ENCODE measurements at regions not wholly inside any gene's neighbourhood (a gene's known extent, or its start where the extent isn't known, plus 50 kb on each side); places are given as distances from the start of the nearest gene placed in this dataset.

DNA sequence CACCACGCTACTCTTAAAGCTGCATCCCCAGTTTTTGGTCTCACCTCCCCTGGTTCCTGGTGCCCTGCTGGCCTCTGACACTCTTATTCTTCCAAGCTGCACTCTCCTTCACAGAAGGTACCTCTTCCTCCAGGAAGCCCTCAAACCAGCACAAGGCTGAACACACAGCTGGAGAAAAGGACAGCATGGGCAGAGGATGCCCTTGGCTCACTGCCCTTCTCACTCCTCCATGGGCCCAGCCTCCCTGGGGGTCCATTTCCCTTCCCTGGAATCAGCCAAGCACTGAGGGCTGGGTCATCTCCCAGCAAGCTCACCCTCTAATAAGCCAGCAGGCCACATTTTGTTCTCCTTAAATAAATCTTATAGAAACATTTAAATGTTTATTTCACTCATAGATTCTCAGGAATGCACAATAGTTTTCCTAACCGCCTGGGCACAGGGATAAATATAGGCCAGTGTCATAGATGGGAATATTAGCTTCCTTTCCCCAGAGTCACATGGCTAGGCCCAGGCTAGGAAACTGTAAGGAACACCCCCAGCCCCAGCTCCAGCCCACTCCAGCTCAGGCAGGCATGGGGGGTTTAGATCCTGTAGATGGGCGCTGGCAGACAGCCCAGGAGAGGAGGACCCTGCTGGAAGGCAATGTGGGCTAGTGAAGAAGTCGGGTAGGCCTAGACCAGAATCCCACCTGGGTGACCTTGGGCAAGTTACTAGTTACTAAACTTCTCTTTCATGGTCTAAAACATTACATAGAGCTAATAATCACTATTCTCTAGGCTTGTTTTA, 51.5 kb downstream of the IRAG1 start:
- FAIRE-seq: peak; percentile 80
- TF ChIP-seq POLR2AphosphoS5 (IDR thresholded peaks at IDR 0.05; ENCODE audit: low read depth, low read length) (no peak), TAF1 (IDR thresholded peaks at IDR 0.05; ENCODE audit: low read depth, low read length) (no peak), PAX5 (IDR thresholded peaks at IDR 0.05; ENCODE audit: insufficient read depth, low read length, severe bottlenecking) (no peak)

DNA sequence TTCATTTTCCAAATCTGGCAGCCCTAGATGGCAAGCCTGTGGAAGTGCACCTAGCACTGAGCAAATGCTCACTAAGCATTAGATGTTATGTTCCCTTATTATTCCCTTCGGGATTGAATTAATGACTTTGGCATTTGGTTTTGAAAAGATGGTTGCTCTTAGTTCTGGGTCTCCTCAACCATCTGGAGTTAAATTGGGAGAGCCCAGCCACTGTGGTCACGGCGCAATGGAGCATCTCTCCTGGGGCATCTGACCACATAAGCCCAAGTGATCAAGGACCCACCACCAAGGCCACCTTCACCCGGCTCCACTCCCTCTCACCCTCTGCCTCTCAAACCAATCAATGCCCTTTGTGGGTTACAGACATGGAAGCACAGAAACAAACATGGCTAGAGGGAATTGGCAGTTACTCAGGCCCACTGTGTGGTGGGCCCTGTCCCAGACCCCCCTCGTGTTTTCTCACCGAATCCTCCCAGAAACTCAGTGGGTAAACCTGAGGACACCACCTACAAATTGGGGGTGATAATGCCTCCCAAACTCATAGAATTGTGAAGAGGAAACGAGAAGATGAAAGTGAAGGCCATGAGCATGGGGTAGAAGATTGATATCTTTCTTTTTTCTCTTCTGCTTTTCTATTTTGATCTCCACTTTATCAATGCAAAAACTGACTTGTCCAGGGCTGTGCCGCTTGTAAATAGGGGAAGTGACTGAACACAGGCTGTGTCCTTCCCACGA, 52.2 kb downstream of the IRAG1 start:
- TF ChIP-seq POLR2A (IDR thresholded peaks at IDR 0.05; ENCODE audit: low read depth, low read length) (no peak), SPI1 (IDR thresholded peaks at IDR 0.05; ENCODE audit: low read depth, low read length) (peak; percentile 96)
- FAIRE-seq (peak; percentile 28), DNase-seq (ENCODE audit: insufficient read length, low spot score) (peak; percentile 48)

More for the DNA sequence above, 51.5 kb downstream of the IRAG1 start:
- DNase-seq (ENCODE audit: insufficient read length, low spot score): no peak

DNA sequence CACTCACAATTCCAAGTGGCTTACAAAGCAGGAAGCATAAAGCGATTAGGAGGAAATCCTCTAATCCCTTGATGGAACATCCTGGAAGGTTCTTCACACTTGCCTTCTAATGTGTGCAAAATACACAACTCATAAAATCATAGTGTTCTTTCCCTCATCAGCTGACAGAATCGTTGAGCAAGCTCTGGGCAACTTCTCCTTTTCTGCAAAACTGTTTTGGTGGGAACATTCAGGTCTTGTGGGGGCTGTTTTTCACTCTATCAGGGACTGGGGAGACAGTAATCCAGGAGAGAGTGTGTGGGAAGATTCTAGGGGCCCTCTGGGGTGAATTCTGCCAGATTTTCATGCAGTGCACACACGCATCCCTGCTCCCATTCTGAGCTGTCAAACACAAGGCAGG, 53.2 kb downstream of the IRAG1 start:
- TF ChIP-seq SPI1 (IDR thresholded peaks at IDR 0.05; ENCODE audit: low read depth, low read length): no peak
- no peak for TF ChIP-seq PAX5 (IDR thresholded peaks at IDR 0.05; ENCODE audit: insufficient read depth, low read length, severe bottlenecking)
- TF ChIP-seq POU2F2 (IDR thresholded peaks at IDR 0.05; ENCODE audit: low read depth, low read length): no peak
- no peak for TF ChIP-seq POLR2A (IDR thresholded peaks at IDR 0.05; ENCODE audit: low read depth, low read length)
- no peak for TF ChIP-seq TAF1 (IDR thresholded peaks at IDR 0.05; ENCODE audit: low read depth, low read length)
- no peak for TF ChIP-seq POLR2AphosphoS5 (IDR thresholded peaks at IDR 0.05; ENCODE audit: low read depth, low read length)
- FAIRE-seq (peak; percentile 16), DNase-seq (ENCODE audit: insufficient read length, low spot score) (no peak)

DNA sequence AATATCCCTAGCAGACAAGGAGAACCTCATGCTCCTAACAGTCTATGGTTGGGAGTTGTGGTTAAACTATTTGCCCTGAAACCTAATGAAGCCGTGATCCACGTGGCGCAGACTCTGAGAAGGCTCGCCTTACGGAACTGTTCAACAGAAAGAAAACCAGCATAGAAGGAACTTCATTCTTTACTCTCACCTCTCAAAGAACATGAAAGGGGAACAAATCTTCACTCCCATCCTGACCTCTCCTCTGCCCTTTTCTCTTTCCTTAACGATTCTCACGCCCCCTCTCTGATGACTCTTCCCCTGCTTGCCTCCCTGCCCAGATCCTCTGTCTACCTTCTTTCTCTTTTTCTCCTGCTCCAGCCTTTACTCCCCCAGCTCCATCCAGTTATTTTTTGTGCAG, 54.2 kb downstream of the IRAG1 start:
- FAIRE-seq: no peak

DNA sequence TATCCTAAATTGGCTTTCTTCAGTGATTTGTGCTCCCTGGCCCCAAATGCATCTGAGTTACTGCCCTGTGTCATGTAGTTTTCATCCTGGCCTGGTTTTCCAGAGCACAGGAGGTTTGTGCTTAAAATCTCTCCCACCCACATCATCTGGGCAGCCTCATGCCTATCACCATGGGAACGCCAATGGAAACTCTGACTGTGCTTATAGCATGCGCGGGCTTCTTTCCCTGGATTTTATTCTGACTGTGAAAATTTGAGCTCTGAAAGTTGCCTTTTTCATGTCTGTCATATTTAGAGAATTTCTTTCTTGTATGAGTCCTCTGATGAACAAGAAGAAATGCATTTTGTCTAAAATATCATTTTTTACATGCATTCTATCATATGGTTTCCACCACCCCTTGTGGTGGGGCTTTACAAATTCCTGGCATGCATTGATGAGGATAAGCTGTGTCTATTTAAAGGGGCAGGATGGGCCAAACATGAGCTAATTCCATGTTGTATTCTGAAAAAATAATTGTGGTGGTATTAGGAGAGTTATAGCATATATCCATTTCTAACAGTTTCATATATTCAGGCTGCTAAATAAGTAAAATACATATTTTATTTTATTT, 55.1 kb downstream of the IRAG1 start:
- DNase-seq (ENCODE audit: insufficient read length, low spot score) (no peak), FAIRE-seq (no peak)
- no peak for TF ChIP-seq PAX5 (IDR thresholded peaks at IDR 0.05; ENCODE audit: insufficient read depth, low read length, severe bottlenecking)
- no peak for TF ChIP-seq SPI1 (IDR thresholded peaks at IDR 0.05; ENCODE audit: low read depth, low read length)
- no peak for TF ChIP-seq TAF1 (IDR thresholded peaks at IDR 0.05; ENCODE audit: low read depth, low read length)

More for the DNA sequence above, 54.2 kb downstream of the IRAG1 start:
- no peak for TF ChIP-seq TAF1 (IDR thresholded peaks at IDR 0.05; ENCODE audit: low read depth, low read length)
- no peak for TF ChIP-seq POLR2A (IDR thresholded peaks at IDR 0.05; ENCODE audit: low read depth, low read length)
- no peak for TF ChIP-seq POU2F2 (IDR thresholded peaks at IDR 0.05; ENCODE audit: low read depth, low read length)
- no peak for DNase-seq (ENCODE audit: insufficient read length, low spot score)

DNA sequence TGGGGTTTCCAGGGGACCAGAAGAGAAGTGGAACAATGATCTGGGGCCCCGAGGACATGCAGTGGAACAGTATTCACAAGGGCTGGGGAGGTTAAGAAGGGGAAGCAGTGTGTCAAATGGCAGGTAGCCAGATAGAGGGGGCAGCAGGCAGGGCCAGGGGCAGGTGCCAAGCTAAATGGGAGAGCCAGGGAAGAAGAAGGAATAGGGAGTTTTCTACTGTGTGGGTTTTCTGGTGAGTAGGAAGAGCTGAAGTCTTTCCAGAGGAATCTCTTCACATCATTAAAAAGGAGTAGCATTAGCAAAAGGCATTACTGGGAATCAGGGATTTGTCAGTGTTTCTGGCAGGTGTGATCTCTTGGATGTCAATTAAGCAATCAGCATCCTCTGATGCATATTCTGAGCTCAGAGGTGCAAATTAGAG, 55.8 kb downstream of the IRAG1 start:
- DNase-seq (ENCODE audit: insufficient read length, low spot score) (no peak), FAIRE-seq (no peak)

DNA sequence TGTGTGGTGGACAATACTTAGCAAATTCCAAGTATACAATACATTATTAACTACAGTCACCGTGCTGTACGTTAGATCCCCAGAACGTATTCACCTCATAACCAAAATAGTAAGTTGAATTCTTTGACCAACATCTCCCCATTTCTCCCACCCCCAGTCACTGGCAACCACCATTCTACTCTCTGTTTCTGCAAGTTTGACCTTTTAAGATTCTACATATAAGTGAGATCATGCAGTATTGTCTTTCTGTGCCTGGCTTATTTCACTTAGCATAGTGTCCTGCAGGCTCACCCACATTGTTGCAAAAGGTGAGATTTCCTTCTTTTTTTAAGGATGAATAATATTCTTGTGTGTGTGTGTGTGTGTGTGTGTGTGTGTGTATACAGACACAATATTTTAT, 59.1 kb downstream of the IRAG1 start:
- DNase-seq (ENCODE audit: insufficient read length, low spot score) (no peak), FAIRE-seq (no peak)
- no peak for TF ChIP-seq TAF1 (IDR thresholded peaks at IDR 0.05; ENCODE audit: low read depth, low read length)
- TF ChIP-seq POLR2A (IDR thresholded peaks at IDR 0.05; ENCODE audit: low read depth, low read length): no peak
- no peak for TF ChIP-seq POLR2AphosphoS5 (IDR thresholded peaks at IDR 0.05; ENCODE audit: low read depth, low read length)
- no peak for TF ChIP-seq PAX5 (IDR thresholded peaks at IDR 0.05; ENCODE audit: insufficient read depth, low read length, severe bottlenecking)
- TF ChIP-seq POU2F2 (IDR thresholded peaks at IDR 0.05; ENCODE audit: low read depth, low read length): no peak
- TF ChIP-seq SPI1 (IDR thresholded peaks at IDR 0.05; ENCODE audit: low read depth, low read length): no peak

More for the DNA sequence above, 55.8 kb downstream of the IRAG1 start:
- TF ChIP-seq POU2F2 (IDR thresholded peaks at IDR 0.05; ENCODE audit: low read depth, low read length) (no peak), SPI1 (IDR thresholded peaks at IDR 0.05; ENCODE audit: low read depth, low read length) (no peak), TAF1 (IDR thresholded peaks at IDR 0.05; ENCODE audit: low read depth, low read length) (no peak), POLR2A (IDR thresholded peaks at IDR 0.05; ENCODE audit: low read depth, low read length) (no peak), PAX5 (IDR thresholded peaks at IDR 0.05; ENCODE audit: insufficient read depth, low read length, severe bottlenecking) (no peak), POLR2AphosphoS5 (IDR thresholded peaks at IDR 0.05; ENCODE audit: low read depth, low read length) (no peak)

DNA sequence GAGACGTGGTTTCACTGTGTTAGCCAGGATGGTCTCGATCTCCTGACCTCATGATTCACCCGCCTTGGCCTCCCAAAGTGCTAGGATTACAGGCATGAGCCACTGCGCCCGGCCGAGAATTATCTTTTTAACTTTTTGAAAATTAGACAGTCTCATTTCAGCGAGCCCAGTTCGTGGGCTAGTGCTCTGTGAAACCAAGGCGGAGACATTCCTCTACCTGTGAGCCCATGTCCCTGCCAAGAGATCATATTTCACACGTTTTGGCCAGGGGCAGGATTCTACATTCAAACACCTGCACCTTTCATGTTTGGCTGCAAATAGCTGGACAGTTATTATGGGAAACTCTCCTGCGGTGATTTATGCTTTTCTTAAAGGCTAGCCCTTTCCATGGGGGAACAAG, 60.3 kb downstream of the IRAG1 start:
- no peak for FAIRE-seq
- DNase-seq (ENCODE audit: insufficient read length, low spot score): no peak
- no peak for TF ChIP-seq SPI1 (IDR thresholded peaks at IDR 0.05; ENCODE audit: low read depth, low read length)

DNA sequence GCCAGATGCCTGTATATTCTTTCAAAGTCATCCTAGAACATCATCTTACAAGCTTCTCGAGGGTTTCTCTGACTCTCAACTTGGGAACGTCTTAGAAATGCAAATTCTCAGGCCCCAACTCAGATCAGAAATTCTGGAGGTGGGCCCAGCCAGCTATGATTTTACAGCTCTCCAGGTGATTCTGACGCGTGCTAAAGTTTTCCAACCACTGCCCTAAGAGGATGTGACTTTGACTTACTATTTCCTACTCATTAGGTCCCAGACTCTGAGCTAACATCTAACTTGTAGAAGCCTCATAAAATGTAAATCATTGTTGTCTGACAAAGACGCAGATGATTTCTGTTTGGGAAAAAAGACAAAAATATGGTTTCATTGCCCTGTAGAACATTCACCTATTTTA, 61.1 kb downstream of the IRAG1 start:
- TF ChIP-seq SPI1 (IDR thresholded peaks at IDR 0.05; ENCODE audit: low read depth, low read length) (no peak), POLR2A (IDR thresholded peaks at IDR 0.05; ENCODE audit: low read depth, low read length) (no peak), POU2F2 (IDR thresholded peaks at IDR 0.05; ENCODE audit: low read depth, low read length) (no peak), POLR2AphosphoS5 (IDR thresholded peaks at IDR 0.05; ENCODE audit: low read depth, low read length) (no peak), TAF1 (IDR thresholded peaks at IDR 0.05; ENCODE audit: low read depth, low read length) (no peak), PAX5 (IDR thresholded peaks at IDR 0.05; ENCODE audit: insufficient read depth, low read length, severe bottlenecking) (no peak)
- DNase-seq (ENCODE audit: insufficient read length, low spot score) (no peak), FAIRE-seq (no peak)

DNA sequence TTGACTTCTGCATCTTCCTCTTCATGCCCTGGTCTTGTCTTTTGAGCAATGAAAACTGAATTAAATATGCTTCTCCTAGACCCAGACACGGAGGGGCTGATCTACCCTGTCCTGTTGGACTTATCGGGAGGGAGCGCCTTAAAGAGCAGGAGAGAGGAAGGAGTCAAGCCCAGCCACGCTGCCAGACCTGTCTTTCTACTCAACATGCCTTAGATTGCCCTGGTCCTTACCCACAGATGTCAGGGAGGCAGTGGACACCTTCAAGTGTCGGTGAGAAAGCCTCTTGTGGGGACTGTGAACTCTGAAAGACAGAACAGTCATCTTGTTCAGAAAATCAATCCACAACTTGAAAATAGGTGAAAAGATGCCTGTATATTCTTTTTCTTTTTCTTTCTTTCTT, 61.8 kb downstream of the IRAG1 start:
- FAIRE-seq: no peak
- no peak for DNase-seq (ENCODE audit: insufficient read length, low spot score)
- TF ChIP-seq SPI1 (IDR thresholded peaks at IDR 0.05; ENCODE audit: low read depth, low read length) (no peak), PAX5 (IDR thresholded peaks at IDR 0.05; ENCODE audit: insufficient read depth, low read length, severe bottlenecking) (no peak), POLR2A (IDR thresholded peaks at IDR 0.05; ENCODE audit: low read depth, low read length) (no peak), TAF1 (IDR thresholded peaks at IDR 0.05; ENCODE audit: low read depth, low read length) (no peak), POLR2AphosphoS5 (IDR thresholded peaks at IDR 0.05; ENCODE audit: low read depth, low read length) (no peak), POU2F2 (IDR thresholded peaks at IDR 0.05; ENCODE audit: low read depth, low read length) (no peak)

Data from GM12891 (cell line).